GM12878 (cell line): ENCODE measurements at regions not wholly inside any gene's neighbourhood (a gene's known extent, or its start where the extent isn't known, plus 50 kb on each side); places are given as distances from the start of the nearest gene placed in this dataset.

Experiments used
- ATAC-seq: fragments of 200-7000 bp; cut with Tn5 transposase; 3 replicates; pipeline ENCODE4 v1.9.1; 2020; ENCODE audit warnings: mild to moderate bottlenecking, moderate library complexity
- BruUV-seq: library from RNA; stranded (reverse); fragments of 400-500 nt; replicated peaks from 2 replicates; lab custom pipeline; 2021; lab: Mats Ljungman, UMichigan
- CTCF ChIA-PET: fragments of 300-600 bp; sonication (Branson Sonifier 250); formaldehyde crosslinking; extraction: SDS; loops from one replicate; lab custom pipeline; 2021; ENCODE audit warnings: inconsistent platforms; lab: Yijun Ruan, JAX
- POLR2A ChIA-PET: fragments of 350-600 bp; formaldehyde crosslinking; extraction: SDS; loops from one replicate; lab custom pipeline; 2021; ENCODE audit warnings: inconsistent platforms; lab: Charles Lee
- RAD21 ChIA-PET: fragments of 300-600 bp; sonication (Branson Sonifier 250); formaldehyde crosslinking; loops from one replicate; lab custom pipeline; 2023; ENCODE audit warnings: antibody characterized with exemption; ENCODE audit not compliant: unreplicated experiment; lab: Charles Lee
- SMC1A ChIA-PET: fragments of 300-600 bp; sonication (Branson Sonifier 250); formaldehyde crosslinking; loops from one replicate; lab custom pipeline; 2023; ENCODE audit not compliant: unreplicated experiment, uncharacterized antibody; lab: Charles Lee
- DNase-seq: peaks from one replicate; pipeline ENCODE4 v3.0.0-alpha.2; 2011; ENCODE audit warnings: low read depth, low spot score
- FAIRE-seq: peaks from 3 replicates; lab custom pipeline; 2011; peaks lifted over from hg19 to GRCh38; lab: Jason Lieb, UNC
- H2AFZ ChIP-seq: 2 replicates; pipeline ENCODE4 v1.6.0; 2011; ENCODE audit warnings: low read depth, low read length, control low read depth; ENCODE audit not compliant: control insufficient read depth
- H3K27ac ChIP-seq: 2 replicates; pipeline ENCODE4 v1.5.1; 2011; ENCODE audit warnings: control low read depth; ENCODE audit not compliant: control insufficient read depth, insufficient read depth
- H3K27me3 ChIP-seq, 2 experiments: replicated peaks in 1 of 2; 2 replicates each; pipeline versions ENCODE4 v1.6.0 to v1.6.1; 2011; ENCODE audit warnings: low read length in 1 of 2; ENCODE audit not compliant: control insufficient read depth in 2 of 2, insufficient read depth in 2 of 2
- H3K36me3 ChIP-seq, 2 experiments: 2 replicates each; pipeline ENCODE4 v1.5.1; 2011; ENCODE audit warnings: low read length in 1 of 2; ENCODE audit not compliant: control insufficient read depth in 2 of 2, insufficient read depth in 2 of 2
- H3K4me1 ChIP-seq: 2 replicates; pipeline ENCODE4 v1.6.1; 2011; ENCODE audit warnings: mild to moderate bottlenecking, low read length, moderate library complexity, mixed read lengths; ENCODE audit not compliant: control insufficient read depth, insufficient read depth
- H3K4me2 ChIP-seq: 2 replicates; pipeline ENCODE4 v1.6.0; 2011; ENCODE audit warnings: control low read depth; ENCODE audit not compliant: control insufficient read depth, insufficient read depth
- H3K4me3 ChIP-seq: fragments of 200-600 bp; sonication (generic); 2 replicates; pipeline ENCODE4 v1.5.1; 2016
- H3K79me2 ChIP-seq: 2 replicates; pipeline ENCODE4 v1.6.0; 2011; ENCODE audit warnings: low read length; ENCODE audit not compliant: control insufficient read depth, insufficient read depth
- H3K9ac ChIP-seq: 2 replicates; pipeline ENCODE4 v1.8.0; 2011; ENCODE audit warnings: low read length, control low read depth, mixed read lengths; ENCODE audit not compliant: control insufficient read depth, insufficient read depth
- H3K9me3 ChIP-seq: replicated peaks from 3 replicates; pipeline ENCODE4 v1.5.1; 2011; ENCODE audit warnings: mild to moderate bottlenecking, low read length; ENCODE audit not compliant: control insufficient read depth, insufficient read depth
- H4K20me1 ChIP-seq: 2 replicates; pipeline ENCODE4 v1.6.0; 2011; ENCODE audit not compliant: control insufficient read depth, insufficient read depth
- EED ChIP-seq: sonication (generic); IDR thresholded peaks from 2 replicates; pipeline ENCODE4 v1.6.1; 2016; ENCODE audit warnings: antibody characterized with exemption, low read depth
- HDGF ChIP-seq: fragments of 450-650 bp; IDR thresholded peaks from 2 replicates; pipeline ENCODE4 v1.6.1; 2016; ENCODE audit warnings: antibody characterized with exemption
- NFIC ChIP-seq: IDR thresholded peaks from 2 replicates; pipeline ENCODE4 v1.6.1; 2012; ENCODE audit warnings: low read depth, mild to moderate bottlenecking, inconsistent platforms, low read length, moderate library complexity
- NR2C1 ChIP-seq: fragments of 450-650 bp; IDR thresholded peaks from 2 replicates; pipeline ENCODE4 v1.6.1; 2017; ENCODE audit warnings: antibody characterized with exemption, mild to moderate bottlenecking, moderate library complexity
- SKIL ChIP-seq: fragments of 450-650 bp; IDR thresholded peaks from 2 replicates; pipeline ENCODE4 v1.6.1; 2017; ENCODE audit warnings: mild to moderate bottlenecking, low read depth, inconsistent platforms; ENCODE audit not compliant: poor library complexity, severe bottlenecking
- SPI1 ChIP-seq: IDR thresholded peaks from 2 replicates; pipeline ENCODE4 v1.6.1; 2011; ENCODE audit warnings: low read depth, mild to moderate bottlenecking, low read length, moderate library complexity, borderline replicate concordance; ENCODE audit not compliant: insufficient read depth
- ZBED1 ChIP-seq: IDR thresholded peaks from 2 replicates; pipeline ENCODE4 v1.6.1; 2016; ENCODE audit warnings: borderline replicate concordance
- WGBS: methylation state at CpG from one replicate; pipeline ENCODE4 v1.1.6; 2016; ENCODE audit warnings: low lambda C conversion rate; ENCODE audit not compliant: insufficient replicate concordance, insufficient coverage; ENCODE audit errors: missing lambda C conversion rate; 5-methylcytosine and 5-hydroxymethylcytosine counted together
- in situ Hi-C: fragments of 300-500 bp; cut with MboI; formaldehyde crosslinking; loops from 9 replicates; pipeline ENCODE4 v1.14.3; 2018; ENCODE audit warnings: mixed read lengths
- intact Hi-C: fragments of 100-400 bp; cut with micrococcal nuclease; formaldehyde crosslinking; loops from one replicate; pipeline ENCODE4 v1.14.2; 2022; ENCODE audit not compliant: unreplicated experiment

- H3K4me2 ChIP-seq, result no peak overlapping the region
- H3K36me3 ChIP-seq, result no peaks in the 10 kb centered on the region
- no peaks in the 10 kb centered on the region for H4K20me1 ChIP-seq
- intact Hi-C loops, result no loop called here
- TF ChIP-seq SPI1 (no peak), NFIC (no peak), ZBED1 (no peak), SKIL (no peak), EED (no peak), HDGF (no peak), NR2C1 (no peak)
- FAIRE-seq (no peak), ATAC-seq (no peak), DNase-seq (no peak)
- H3K4me1 ChIP-seq, result no peaks in the 10 kb centered on the region
- ChIA-PET SMC1A (no interaction called here), POLR2A (no interaction called here), CTCF (no interaction called here), RAD21 (no interaction called here)
- peaks cover 0 to 7% of the 10 kb centered on the region in 2 experiments; a peak in 3 of 4 replicates for H3K27me3 ChIP-seq
- H2AFZ ChIP-seq, result no peak overlapping the region
- H3K9me3 ChIP-seq, result no peaks in the 10 kb centered on the region
- H3K27ac ChIP-seq, result no peak overlapping the region
- no peak overlapping the region for H3K9ac ChIP-seq
- in situ Hi-C loops, result no loop called here
- BruUV-seq, result no TSS peak
- no peak overlapping the region for H3K4me3 ChIP-seq
- H3K79me2 ChIP-seq, result no peaks in the 10 kb centered on the region
- WGBS, result 26% methylated on average over 11 of the region's 11 CpGs
These were observed 183.9 kb upstream of the PPP1R26 start for GRCh38 chr9:135295551-135296300.
